Bone marrow (tissue), 2 donors: ENCODE measurements at regions not wholly inside any gene's neighbourhood (a gene's known extent, or its start where the extent isn't known, plus 50 kb on each side); places are given as distances from the start of the nearest gene placed in this dataset.

Experiments
- DNase-seq, 2 donors: peaks; one replicate each; lab custom pipeline; 2025; lab: John Stamatoyannopoulos, UW

DNA sequence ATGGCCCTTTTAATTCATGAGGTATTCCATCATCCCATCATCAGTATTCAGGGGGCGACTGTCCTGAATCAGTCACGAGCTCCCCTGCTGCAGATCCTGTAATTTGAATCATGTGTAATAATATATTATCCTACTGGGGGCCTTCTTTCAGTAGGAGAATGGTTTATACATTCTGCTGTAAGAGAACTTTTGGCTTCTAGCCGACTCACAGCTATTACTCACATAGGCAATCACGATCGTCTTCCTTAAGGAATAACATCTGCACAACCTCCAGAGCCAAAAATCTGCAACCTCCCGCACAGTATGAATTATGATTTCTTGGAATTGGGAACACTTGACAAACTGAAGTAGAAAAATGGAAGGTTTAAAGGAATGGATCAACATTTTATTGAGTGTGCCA, 343.0 kb downstream of the USP25 start:
- no peak for DNase-seq

DNA sequence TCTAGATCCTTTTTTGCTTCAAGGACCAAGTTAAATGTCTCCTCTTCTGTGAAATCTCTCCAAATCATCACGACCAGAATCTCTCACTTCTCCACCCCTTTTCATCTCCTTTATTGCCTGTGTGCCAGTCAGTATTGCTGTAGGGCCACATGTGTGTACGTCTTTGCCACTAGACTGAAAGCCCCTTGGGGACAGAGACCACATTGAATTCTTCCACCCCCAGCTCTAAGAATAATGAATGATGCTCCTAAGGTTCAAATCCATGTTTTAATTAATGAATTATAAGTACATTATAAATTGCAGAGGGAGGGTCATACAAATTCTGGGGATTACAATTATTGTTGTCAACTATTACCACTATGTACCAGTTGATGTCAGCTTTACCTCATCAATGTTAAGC, 343.8 kb downstream of the USP25 start:
- no peak for DNase-seq

DNA sequence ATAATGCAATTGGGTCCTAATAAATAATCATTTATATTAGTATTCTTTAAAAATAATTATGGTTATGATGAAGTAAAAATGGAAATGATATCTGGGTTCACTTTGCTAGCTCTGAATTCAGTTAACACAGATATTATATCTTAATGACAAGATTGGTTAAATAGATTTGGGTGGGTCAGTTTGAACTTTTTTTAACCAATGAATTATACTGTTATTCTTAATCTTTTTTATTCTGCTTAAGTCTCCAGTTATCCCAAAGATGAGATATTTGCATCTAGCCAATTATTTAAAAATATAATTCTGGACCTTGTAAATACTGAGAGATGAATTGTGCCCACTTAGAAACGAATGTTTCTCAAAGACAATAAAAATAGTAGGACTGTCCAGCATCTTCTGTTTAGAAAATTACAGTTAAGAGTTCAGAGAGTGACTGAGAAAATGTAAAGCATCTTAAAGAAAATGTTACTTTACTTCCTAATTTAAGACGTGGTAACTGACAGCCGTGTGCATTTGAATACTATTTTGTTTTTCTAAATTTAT, 345.2 kb downstream of the USP25 start:
- no peak for DNase-seq

DNA sequence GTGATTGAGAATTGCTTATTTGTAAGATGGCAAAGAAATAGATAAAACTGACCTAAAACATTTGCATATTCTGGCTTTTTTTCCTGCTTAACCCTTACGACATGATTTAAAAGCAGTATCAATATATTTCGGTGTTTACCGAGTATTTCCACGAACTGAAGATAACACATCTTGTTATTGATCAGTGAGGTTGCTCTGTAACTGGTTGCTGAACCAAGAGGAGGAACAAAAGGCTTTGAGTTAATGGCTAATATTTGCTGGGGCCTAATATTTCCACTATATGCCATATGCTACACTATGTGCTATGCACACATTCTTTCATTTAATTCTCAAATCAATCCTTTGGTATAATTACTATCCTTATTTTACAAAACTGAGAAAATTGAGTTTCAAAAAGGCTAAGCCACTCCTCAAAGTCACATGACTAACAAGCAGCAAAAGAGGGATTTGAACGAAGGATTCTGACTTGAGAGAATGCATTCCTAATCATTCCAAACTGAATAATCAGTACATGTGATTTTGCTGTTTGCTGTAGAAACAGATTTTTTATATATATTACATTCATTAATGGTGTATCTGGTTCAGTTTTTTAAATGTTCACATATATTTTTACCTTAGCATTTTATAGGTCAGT, 346.0 kb downstream of the USP25 start:
- DNase-seq: no peak

DNA sequence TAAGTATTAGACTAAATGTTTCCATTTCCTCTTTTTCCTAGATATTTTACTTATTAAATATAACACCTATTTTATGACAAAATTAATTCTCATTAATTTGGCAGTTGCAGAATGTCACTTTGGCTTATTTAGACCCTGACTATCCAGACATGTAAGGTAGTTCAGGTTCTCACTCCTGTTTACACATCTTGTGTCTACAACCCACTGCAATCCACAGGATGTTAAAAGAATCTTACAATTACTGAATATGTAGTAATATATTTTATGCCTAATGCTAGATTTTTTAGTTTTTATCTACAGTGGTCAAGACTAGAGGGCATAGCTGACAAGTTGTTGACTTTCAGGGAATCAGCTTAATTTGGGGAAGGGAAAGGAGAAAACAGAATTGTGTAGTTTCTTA, 346.7 kb downstream of the USP25 start:
- DNase-seq: no peak

DNA sequence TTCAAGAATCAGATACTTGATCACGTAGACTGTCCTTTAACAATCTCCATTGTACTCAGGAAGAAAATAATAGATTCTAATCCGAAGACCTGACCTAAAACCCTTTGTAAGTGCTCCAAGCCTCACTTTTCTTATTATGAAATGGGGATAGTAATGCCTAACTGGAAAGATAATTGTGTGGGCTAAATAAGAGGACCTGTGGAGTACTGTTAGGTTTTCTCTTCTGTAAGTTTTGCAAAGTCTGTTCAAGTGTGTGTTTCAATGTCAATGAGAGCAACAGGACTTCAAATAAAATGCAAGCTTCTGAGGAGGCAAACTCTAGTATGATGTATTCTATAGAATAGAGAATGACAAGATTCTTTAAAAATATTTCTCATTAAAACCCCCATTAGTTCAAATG, 348.6 kb downstream of the USP25 start:
- DNase-seq: no peak

DNA sequence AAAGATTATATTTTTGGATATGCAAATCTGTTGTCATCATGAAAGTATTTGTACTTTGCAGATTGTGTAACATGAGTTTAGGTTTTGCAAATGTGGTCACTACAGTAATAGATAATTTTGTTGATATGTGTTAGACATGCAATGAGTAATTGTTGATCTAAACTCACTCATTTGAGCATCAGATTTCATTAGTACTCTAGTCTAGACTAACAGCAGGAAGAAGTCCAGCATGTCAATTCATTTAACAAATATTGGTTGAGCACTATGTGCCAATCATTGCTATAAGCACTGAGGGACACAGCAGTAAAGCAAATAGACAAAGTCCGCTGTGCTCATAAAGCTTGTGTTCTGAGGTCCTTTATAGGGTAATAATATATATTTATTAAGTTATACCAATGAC, 350.0 kb downstream of the USP25 start:
- DNase-seq: no peak

DNA sequence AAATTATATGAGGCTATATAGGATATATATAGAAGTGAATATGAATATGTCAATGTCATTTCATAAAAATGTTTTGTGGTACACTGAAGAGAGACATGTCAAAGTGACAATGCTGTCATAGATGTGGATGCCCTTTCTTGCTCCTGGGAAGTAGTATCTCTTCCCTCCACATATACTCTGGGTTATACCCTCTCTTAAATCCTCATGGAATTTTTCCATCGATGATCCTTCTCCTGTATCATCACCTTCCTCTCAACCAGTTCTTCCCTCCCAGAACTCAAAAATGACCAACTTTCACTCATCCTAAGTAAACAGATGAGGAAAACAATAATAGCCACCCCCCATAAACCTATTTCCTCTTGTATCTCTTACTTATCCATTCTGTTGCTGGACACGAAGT, 351.5 kb downstream of the USP25 start:
- no peak for DNase-seq

DNA sequence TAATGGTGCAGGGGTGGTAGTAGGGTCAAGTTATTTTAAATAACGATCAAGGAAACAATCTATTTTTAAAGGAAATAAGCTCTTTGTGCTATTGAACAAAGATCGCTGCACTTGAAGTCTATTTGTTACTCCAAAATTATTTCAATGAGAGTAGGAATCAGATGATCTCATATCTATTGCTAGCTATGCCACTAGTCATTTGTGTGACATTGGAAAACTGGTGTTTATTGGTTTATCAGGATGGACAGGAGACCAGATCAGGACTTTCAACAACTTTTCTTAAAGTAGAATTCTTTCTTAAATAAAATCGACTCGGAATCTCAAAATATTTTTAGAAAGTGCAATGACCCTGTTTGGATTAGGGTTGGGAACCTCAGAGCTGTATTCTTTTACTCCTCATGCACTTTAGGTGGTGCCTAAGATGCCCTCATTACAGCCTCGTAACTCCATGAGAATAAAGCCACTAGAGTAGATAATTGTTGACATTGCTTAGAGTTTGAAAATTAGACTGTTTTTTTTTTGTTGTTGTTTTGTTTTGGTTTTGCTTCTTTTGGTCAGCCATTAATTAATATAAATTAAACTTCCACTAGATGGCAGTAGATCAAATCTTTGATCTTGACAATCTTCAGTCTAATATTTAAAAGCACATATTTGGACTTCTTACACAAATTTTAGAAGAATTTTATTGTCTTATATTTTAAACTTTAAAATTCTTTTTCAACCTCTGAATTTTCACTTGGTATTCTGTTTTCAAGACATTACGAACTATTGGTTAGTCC, 352.4 kb downstream of the USP25 start:
- DNase-seq: no peak

DNA sequence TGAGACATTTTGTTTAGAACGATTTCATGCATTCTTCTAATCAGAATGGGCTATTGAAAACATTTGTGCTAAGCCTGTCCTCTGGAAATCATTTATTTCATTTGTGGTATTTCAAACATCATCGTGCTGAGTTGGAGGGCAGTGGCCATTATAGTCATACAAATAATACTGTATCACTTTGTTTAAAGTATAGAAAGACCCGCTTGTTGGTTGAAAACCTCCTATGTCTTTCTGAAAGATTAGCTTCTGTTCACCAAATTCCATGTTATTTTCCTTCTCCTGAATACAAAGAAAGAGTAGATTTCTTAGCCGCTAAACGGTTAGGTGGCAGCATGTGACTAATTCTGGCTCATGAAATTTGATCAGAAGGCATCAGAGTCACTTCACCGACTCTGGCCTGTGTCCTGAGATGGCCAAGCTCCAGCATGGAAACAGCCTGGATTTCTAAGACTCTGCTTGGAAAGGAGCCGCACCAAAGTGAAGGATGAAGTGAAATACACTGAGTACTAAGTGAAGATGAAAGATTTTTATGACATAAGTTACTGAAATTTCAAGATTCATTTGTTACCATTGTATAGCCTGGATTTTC, 355.1 kb downstream of the USP25 start:
- DNase-seq: no peak

DNA sequence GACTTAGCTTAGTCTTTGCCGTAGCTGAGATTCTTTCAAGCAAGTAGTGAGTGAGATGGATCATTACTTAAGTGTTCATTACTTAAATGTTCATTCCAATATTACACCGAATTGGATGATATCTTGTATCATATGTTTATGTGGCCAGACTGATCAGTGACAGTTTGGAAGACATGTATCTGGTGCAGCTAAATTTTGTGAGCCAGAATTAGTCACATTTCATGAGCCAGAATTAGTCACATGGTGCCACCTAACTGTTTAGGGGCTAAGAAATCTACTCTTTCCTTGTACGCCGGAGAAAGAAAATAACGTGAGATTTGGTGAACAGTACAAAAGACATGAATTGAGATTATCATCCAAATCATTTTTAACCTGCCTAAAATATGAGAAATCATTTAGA, 355.6 kb downstream of the USP25 start:
- DNase-seq: no peak

DNA sequence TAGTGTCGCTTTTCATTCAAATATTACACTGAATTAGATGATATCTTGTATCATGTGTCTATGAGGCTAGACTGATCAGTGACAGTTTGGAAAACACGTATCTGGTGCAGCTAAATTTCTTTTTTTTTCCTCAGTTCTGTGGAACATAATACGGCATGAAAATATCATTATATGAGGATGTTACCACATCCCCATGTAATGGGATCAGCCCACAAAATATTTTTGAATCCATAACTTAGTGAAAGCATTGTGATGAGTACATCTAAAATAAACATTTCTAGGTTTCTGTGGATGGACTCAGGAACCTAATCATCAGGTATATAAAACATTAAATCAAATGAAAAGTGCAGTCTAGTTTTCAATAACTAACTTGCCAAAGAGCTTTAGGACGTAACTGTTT, 356.3 kb downstream of the USP25 start:
- no peak for DNase-seq

DNA sequence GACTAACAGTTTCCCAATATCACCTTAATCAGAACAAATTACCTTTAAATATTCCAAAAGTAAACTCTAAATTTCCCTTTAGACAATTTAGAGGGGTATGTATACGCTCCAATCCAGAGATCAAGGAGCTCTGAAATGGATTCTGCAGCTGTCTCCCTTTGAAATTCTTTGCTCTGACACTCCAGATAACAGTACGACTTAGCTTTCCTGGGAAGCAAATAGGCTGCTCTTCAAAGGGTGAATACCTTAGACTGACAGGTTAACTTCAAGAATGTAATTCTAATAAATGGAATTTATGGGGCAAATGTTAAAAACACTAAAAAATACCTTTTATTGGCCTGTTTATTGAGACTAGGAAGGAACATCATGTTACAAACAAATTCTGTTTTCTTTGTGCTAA, 357.2 kb downstream of the USP25 start:
- DNase-seq: no peak

DNA sequence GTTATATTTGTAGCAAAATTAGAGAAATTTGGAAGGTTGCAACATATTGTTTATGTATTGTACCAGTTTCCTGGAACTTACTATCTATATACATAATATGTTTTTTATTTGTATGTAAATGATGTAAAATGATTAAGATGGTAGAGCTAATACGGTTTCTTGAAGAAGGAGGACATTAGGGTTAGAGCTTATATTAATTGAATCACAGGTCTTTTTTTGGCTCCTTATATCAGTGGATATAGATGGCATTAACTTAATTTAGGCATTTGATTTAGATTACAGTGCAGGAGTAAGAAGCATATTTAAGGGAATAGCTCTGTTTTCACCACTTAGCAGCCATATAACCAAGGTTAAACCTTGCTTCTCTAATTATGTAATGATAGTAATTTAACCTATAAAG, 357.7 kb downstream of the USP25 start:
- DNase-seq: no peak

DNA sequence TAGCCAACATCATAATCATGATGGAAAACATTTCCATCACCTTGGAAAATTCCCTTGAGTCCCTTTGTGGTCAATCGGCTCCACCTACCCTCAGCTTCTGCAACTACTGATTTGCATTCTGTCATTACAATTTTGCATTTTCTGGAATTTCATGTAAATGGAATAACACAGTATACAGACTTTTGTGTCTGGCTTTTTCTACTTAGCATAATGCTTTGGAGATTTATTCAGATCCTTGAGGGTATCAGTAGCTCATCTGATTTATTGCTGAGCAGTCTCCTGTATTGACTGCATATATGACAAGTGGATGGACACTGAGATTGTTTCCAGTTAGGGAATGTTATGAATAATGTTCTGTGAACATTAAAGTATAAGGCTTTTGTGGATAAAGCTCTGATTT, 358.3 kb downstream of the USP25 start:
- DNase-seq: no peak

DNA sequence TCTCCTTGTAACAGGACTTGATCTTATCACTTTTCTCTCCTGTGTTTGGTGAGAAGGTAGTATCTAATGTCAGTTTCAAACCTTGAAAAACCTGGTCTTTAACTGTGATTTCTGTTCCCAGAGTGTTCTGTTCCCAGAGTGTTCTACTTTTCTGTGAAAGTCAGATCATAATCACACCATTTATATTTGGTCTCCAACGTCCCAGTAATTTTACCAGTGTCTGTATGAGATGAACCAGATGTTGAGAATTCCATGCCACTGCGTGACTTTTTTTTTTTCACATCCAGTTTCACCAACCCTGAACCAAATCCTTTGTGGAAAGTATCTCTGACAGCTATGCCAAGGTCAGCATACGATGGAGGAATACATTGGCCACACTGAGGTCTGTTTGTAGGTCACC, 365.2 kb downstream of the USP25 start:
- DNase-seq: no peak

DNA sequence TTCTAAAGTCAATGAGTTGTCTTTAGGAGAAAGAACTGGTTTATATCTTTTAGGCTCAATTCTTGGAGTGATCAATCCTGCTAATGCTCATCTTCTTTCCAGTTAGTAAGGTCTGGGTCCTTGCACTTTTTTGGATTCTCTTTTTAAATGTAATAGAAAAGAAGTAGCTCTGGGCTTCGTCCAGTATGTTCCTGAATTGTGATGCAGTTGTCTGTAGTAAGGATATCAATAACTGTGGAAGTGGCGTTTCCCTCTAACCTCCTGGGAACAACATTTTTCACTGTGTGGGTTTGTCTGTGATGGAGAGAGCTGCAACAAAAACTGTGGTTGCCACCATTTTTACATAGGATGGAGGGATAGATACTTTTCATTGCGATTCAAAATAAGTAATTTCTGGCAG, 367.2 kb downstream of the USP25 start:
- no peak for DNase-seq

DNA sequence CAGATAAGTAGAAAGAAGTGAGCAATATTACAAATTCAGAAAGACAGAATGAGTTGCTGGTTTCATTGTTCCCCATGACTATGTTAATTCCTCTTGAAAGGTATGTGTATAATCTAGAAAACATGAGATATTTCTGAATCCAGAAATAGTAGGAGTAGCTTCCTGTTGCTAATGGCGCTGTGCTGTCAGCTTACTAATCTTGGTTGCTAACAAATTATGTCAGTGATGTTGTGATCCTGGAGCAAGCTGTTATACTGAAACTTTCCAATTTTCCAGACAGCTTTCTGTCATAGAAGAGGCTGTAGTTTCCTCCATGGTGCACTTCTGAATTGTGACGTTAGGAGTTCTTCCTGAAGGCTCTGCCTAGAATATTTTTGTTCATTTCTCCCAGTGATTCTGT, 372.3 kb downstream of the USP25 start:
- DNase-seq: no peak

DNA sequence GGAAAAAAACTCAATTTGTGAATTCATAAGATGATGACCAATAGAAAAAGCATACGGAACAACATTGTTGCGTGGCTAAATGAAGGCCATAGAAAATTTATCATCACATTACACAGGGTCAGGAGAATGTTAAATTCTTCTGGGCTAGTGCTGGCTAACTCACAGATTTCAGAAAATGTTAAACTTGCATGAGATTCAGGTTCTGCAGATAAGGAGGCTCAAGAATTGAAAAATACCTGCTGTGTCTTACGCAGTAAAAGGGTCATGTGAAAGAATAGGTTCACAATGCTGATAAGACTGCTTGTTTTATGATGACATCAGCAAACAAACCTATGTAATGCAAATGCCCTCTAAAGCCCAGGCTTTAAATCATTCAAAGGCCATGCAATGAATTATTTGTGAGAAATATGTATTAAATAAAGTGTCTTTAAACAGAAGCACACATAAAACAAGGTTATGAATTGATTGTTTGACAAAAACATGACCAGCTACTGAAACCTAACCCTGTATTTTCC, 378.8 kb downstream of the USP25 start:
- no peak for DNase-seq

DNA sequence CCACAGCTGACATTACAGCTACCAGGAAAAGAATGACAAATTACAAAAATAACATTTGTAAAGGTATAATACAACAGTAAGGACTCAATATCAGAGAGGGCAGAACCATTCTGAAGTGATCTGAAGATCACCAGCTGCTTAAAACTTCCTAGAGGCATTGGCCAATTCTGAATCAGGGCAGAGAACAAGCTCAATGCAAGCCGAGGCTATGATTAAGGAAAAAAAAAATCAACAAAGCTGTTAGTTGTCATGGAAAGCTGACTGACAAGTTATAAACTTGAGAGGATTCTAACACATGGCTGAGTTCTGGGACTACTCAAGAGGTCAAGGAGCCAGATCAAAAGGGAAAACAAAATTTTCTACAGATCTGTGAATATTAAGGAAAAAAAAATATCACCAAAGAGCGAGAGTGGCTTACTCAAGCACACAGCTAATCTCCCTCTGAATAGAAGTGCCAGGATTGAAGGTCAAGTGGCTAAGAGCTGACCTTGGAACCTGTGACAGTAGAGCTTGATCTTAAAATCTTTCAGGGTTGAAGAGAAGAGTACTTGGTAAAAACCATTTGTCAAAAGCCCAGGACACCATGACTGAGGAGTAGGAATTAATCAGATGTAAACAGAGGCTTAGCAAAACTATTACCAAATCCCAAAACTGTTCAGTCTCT, 383.4 kb downstream of the USP25 start:
- DNase-seq: no peak

DNA sequence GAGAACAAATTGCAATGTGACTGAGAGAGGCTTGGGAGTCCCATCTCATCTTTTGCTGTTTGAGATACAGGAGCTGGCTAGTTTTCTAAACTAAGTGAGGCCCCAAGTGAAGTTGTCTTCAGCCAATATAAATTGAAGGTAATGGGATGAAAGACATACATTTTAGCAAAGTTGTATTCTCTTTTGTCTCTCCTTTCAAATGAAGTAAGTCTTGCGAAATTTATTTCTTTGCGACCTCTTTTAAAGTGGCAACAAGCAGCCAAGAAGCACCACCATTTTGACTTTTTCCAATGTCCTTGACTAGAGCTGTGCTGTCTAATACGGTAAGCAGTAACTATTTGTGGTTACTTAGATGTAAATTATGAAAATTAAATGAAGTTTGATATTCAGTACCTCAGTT, 385.7 kb downstream of the USP25 start:
- no peak for DNase-seq

DNA sequence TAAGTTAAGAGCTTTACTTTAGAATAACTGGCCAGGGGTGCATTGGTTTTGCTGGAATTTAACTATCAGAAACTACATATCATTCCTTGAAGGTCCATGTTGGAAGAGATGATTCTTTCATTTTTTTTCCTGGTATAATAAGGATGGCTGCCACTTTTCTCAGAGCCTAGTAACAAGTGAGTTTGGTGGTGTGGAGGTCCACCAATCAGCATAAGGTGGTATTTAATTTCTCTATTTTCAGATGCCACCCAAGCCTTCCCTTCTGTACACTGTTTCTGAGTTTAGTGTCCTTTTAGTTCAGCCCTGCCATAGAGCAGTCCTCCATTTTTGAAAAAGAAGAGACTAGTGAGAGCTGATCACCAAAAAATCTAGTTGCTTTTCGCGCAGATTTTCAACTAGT, 386.3 kb downstream of the USP25 start:
- DNase-seq: no peak

DNA sequence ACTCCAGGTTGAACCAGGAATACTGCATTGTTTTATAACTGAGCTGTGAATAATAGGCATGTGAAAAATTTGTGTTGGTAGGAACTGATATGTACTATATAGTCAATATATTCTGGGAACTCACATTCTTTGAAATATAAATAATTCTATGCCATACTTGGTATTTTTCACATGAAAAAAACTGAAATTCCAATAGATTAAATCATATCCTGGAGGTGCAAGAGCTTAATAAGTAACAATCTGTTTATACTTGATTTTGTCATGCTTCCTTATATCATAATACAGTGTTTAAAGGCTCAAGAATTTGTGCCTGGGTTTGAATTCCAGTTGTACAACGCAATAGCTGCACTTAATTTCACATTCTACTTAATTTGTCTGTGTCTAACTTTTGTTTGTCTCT, 387.0 kb downstream of the USP25 start:
- no peak for DNase-seq
